Stimulated activated CD4-positive, alpha-beta T cell treated with anti-CD3 and anti-CD28 coated beads, Interleukin-2, amount 100 ng/mL, for 48 hours (primary cell): ENCODE measurements at regions not wholly inside any gene's neighbourhood (a gene's known extent, or its start where the extent isn't known, plus 50 kb on each side); places are given as distances from the start of the nearest gene placed in this dataset.
"Not testable (repeated sequence)": the region's sequence is repeated elsewhere in the genome, so short reads cannot be mapped to it uniquely, and the experiment has no call there.

Experiments
- DNase-seq, 2 donors: peaks; one replicate each; pipeline ENCODE4 v3.0.0-alpha.2; 2020

DNA sequence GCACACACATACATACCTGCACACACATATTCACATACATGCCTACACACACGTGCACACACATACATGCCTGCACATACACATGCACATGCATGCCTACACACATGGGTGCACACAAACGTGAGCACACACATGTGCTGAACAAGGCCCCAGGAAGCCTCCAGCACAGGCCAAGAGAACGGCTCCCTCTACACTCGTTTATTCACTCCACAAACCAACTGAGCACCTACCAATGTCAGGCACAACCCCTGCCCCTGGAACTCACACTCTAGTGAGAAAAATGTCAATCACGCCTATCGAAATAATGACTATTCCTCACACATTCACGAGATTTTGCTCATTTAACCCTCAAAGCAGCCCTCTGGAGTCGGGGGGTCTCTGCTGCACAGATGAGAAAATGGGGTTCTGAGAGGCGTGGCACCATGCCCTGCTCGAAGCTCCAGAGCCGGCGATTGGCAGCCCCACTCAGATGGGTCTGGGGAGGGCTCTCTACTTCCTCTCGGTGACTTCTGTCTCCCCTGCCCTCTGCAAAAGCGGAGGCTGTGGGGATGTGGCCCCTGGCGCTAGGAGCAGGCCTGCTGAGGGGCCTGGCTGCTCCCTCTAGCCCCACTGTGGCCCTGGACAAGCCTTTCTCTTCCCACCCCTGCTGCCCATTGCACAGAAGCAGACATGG, 90.2 kb upstream of the RUNX3 start:
- no peak for DNase-seq

DNA sequence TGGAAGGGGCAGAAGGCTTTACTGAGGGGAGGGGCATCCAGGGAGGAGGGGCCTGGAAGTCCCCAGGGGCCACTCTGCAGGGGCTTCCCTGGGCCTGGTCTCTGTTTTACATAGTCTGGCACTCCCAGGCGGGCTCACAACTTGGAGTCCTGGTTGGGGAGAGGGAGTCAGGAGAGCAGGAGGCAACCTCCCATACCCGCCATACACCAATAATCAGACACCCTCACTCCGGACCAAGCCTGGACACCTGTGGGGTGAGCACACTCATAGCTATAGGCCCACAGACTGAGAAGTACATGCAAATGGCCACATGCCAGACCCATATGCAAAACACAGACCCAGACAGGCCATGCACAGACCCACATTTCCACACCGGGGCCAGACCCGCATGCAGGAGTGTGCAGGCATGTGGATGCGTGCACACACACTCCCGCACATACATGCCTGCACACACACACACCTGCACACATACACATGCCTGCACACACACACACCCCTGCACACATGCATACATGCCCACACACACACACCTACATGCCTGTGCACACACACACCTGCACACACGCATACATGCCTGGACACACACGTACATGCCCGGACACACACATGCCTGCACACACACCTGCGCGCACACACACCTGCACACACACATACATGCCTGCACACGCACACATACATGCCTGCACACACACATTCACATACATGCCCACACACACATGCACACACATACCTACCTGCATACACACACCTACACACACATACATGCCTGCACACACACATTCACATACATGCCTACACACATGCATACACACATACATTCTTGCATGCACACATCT, 89.5 kb upstream of the RUNX3 start:
- no peak for DNase-seq

DNA sequence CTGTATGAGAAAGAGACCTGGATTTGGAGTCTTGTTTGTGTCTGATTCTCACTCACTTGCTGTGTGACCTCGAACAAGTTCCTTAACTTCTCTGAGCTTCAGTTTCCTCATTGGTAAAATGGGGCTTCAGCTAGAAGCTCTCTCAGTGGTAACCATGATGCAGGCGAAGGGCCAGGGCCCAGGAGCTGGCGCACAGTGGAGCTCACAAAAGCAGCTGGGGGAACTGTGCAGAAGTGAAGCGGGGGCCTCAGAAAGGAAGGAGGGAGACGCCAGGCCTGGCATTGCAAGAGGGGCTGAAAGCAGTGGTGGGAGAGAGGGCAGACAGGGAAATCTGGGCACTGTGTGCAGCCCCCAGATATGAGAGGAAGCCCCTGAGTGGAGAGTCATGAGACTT, 88.9 kb upstream of the RUNX3 start:
- DNase-seq: no peak

DNA sequence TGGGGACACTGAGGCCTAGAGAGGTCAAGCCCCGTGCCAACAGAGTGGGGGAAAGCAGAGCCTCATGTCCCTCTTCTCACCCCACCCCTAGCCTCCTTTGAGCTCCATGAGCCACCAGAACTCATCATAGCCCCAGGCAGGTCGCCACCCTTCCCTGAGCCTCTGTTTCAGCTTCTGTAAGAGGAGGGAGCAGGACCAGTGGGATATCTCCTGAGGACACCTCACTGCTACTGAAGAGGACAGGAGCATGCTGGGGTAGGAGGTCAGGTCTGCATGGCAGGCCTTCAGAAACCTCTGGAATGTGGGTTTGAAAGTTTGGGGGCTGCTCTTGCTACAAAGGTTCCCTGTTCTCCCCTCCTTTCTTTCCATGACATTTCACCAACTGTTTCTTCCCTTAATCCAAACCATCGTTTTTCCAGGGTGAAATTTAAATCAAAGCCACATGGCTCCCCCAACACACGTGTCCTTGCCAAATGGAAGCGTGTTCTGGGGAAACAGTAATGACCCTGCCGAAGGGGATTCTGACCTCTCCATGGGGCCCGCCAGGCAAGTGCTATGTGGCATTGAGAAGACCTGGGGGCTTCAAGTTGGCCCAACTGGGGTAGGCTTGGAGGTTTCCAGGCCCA, 88.1 kb upstream of the RUNX3 start:
- no peak for DNase-seq

DNA sequence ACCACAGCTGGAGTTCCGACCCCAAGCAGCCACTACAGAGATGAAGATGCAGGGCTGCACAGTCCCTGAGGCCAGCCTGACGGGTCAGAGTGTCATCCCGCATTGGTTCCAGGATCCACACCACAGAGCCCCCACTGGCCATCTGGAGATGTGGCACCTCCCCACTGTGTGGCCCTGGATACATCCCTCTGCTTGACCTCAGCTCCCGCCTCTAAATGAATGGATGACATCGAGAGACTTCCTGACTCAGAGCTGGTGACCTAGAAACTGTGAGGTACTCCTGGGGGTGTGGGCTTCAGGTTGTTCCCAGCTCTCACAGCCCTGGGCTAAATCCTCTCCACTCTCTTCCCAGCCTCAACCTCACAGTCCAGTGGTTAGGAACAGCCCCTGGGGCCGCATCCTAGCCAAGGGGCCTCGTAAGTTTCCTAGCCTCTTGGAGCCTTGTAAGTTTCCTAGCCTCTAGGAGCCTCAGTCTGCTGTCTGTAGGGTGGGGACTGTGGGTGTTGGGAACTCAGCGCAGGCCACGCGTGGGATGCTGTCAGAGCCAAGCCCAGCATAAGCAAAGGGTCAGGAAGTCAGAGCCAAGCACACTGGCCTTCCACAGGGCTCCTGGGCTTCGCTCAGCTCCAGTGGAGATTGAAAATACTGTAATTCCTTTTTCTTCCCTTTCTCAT, 87.5 kb upstream of the RUNX3 start:
- no peak for DNase-seq

DNA sequence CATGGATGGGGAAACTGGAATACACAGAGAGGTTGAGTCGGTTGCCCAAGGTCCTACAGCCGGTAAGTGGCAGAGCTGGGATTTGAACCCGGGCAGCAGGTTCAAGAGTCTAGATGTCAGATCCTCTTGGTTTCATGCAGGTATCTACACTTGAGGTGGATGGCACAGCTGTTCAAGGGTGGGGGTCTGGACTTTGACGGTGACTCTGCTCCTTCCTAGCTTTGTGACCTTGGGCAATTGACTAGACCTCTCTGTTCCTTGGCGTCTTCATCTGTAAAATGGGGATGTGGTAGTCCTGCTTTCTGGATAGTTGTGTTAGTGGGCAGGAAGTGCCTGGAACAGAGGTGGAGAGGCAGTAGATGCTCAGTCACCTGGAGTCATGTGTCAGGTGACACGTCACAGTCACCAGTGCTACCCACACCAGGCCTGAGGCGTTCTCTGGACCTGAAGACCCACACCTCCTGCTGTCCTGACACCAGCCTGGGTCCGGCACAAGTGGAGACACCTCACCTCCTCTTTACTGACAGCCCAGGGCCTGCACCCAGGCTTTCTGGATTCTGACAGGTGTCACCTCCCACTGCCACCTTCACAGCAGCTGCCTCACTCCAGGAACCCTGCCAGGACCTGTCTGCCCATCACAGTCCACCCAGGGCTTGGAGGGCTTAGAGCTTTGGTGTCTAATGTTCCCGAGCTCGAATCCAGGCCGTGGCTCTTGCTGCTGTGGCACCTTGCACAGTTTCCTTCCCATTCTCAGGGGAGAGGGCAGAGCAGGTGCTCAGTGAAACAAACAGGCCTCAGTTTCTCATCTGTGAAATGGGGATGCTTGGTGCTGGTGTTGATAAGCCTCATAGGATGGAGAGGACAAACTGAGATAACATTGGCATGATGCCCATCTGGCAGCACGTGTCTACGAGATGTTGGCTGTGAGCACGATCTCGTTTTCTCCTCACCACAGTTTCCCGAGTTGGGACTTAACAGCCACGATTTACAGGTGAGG, 83.2 kb upstream of the RUNX3 start:
- DNase-seq: no peak

DNA sequence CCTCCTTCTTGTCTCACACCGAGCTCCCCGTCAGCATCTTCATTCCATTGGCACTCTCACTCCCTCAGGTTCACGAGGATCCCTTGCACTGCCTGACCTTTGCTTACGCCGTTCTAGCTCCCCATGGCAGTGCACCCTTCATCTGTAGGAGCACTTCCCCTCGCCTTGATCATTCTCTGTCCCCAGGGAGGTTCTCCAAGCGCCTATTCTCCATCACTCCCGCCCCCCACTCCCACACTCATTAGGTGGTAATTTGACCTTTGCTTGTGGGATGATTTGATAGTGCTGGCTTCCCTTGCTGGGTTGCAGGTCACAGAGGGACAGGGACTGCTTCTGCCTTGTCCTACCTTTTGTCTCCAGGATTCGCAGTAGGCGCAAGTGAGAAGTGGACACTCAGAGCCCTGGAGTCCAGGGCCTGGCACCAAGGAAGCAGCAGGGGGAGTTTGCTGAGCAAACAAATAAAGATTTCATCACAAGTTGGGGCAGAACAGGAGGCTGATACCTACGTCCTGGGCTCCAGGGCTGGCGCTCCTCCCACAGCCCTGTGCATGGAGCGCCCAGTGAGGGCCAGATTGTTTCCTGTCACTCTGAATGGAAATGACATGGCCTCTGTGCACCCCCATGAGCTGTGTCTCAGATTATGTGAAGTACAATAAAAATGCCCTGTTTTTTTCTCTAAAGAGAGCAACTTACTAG, 82.0 kb upstream of the RUNX3 start:
- no peak for DNase-seq

DNA sequence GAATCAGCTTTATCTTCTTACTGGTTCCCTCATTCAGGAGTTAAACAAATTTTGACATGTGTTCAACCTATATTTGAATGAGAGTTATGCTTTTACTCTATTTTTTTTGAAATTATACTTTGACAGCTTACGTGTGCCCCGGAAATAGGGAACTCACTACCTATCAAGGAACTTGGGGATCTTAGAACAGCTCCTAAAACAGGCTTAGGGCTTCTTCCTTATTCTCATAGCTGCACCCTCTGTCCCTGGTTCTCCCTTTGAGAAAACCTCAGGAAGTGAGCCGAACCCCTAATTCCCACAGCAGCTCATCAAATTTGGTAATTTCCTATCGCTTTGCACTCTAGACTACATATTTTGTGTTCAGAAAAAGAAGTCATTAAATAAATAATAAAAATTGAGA, 81.2 kb upstream of the RUNX3 start:
- DNase-seq: no peak

DNA sequence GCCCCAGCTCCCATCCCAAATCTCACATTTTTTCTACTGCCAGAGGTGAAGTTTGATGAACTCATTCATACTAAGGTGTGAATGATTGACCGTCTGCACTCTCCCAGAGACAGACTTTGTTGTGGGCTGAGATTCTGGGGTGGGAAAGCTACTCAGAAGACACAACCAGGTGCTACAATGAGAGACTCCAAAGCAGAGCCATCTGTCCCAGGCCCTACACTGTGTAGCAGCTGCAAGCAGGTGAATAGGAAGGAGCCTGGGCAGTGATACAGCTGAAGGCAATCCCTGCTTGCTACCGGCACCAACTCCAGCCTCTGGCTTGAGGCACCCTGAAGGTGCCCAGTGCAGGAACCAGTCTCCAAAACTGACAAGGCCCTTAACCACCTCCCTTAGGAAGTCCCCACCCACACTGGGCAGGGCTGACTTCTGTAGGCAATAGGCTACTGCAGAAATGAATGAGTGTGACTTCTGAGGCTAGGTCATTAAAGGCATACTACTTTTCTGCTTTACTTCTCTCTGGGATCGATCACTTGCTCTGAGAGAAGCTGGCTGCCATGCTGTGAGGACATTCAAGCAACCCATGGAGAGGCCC, 79.7 kb upstream of the RUNX3 start:
- no peak for DNase-seq

DNA sequence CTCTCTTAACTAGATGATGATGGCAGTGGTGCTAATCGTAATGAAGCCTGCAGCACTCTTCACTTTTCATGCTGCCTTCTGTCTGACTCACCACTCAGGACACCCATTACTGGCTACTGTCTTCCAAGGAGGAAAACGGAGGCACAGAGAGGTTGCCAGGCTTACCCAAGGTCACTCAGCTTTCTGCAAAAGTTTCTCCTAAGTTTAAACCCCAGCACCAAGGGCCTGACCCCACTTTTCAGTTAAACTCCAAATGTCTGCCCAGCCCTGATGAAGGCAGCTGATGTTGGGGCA, 78.1 kb upstream of the RUNX3 start:
- DNase-seq: no peak

DNA sequence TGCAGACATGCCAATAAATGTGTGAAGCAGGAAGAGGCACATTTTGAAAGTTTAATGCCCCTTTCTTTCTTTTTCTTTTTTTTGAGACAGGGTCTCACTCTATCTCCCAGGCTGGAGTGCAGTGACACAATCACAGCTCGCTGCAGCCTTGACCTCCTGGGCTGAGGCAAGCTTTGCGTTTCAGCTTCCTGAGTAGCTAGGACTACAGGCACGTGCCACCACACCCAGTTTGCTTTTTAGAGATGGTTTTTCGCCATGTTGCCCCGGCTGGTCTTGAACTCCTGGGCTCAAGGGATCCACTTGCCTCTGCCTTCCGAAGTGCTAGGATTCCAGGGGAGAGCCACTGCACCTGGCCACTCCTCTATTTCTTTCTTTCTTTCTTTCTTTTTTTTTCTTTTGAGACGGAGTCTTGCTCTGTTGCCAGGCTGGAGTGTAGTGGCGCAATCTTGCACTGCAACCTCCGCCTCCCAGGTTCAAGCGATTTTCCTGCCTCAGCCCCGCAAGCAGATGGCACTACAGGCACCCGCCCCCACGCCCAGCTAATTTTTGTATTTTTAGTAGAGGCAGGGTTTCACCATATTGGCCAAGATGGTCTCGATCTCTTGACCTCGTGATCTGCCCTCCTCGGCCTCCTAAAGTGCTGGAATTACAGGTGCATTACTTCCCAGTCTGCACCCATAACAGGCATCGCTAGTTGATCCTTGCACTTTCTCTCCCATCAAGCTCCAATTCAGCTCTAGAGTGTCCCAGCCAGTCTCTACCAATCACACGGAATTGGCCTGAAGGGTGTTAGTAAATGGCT, 77.5 kb upstream of the RUNX3 start:
- not testable (repeated sequence) for DNase-seq

DNA sequence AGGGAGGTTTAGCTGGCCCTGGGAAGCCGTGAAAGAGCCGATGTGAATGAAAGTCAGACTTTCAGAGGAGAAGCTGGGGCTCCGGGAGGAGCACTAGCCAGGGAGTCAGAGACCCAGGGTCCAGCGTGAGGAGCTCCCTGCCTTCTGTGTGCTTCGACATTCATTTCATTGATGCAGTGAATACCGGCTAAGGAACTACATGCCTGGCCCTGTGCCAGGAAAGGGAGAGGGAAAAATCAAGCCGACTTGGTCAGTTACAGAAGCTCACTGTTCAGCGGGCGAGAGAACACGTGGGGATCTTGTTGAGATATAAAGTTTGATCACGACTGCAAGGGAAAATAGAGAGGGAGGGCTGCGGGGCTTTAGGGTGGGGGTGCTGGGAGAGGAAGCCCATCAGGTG, 76.7 kb upstream of the RUNX3 start:
- no peak for DNase-seq

DNA sequence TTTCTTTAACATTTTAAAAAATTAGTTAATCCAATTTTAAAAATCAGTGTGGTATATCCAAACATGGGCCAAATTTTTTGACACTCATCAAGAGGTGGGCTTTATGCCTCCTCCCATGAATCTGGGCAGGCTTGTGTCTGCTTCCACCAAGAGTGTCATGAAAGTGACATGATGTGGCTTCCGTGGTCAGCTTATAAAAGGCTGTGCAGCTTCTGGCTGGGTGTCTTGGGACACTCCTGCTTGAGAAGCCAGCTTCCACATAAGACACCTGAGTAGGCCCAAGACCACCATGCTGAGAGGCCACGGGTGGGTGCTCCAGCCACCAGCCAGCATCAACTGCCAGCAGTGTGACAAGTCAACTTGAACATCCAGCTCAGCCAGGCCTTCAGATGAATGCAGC, 74.3 kb upstream of the RUNX3 start:
- no peak for DNase-seq

DNA sequence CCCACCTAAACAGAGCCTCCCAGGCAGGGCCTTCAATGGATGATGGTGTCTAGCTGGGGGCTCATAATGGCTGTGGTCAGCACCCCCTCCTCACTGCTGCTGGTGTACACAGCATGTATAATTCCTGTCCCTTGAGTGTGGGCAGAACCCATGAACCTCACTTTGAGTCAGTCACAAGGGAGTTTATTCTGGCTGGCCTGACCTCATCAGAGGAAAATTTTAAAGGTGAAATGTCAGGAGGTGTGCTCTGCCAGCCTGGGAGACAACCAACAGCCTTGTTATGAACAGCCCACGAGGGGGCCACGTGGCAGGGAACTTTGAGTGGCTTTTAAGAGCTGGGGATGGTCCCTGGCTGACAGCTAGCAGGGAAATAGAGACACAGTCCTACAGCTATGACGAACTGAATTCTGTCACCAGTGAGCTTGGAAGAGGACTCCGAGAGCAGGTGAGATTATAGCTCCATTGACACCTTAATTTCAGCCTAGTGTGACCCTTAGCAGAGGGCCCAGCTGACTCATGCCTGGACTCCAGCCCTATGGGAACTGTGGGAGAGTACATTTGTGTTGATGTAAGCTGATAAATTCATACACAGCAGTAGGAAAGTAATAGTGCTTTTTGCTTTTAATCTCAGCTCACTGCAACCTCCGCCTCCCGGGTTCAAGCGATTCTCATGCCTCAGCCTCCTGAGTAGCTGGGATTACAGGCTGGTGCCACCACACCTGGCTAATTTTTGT, 73.5 kb upstream of the RUNX3 start:
- DNase-seq: no peak

DNA sequence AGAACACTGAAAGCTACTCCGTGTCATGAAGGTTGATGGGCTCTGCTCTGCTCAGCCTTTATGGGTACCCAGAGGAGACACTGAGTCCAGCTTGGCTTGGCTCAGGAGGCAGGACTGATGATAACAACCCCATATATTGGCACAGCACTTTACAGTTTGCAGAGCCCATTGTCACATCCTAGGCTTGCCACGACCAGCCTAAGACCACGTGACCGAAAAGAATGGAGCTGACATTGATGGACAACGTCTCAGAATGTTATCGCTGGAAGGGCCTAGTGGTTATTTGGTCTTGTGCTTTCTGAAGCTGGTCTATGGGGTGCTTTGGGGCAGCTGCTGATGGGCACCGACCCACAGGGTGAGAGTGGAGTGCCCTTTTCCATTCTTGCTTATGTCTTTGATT, 72.9 kb upstream of the RUNX3 start:
- no peak for DNase-seq

DNA sequence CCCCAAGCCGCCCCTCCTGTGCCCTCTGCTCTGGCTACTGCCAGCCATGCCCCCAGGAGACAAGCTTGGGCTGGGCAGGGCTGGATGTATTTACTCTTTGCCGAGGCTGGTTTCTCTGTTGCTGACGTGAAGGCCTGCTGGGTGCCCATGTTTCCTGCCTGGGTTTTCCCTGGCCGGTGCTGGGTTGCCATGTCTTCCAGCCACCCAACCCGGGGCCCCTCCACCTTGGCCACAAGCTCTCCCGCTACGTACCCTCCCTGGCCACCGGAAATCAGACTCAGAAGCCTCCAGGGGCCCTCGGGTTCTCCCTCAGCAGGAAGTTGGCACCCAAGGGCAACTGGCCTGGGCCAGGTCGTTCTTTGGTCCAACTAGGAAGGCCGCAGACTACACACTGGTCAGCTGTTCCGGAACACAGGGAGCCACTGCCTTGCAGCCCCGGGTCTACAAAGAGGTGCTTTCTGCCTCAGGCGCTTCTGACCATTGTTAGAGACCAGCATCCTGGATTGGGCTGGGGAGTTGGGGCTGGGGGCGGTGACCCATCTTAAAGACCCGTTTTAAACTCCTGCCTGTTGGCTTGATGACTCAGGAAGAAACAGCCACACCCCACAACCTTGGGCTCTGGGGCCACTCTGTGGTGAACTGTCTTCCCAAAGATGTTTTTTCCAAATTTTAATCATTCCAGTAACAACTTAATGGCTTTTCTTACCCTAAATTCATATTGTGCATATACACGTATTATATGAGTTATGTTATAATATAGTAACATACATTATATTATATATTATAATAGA, 71.2 kb upstream of the RUNX3 start:
- no peak for DNase-seq

DNA sequence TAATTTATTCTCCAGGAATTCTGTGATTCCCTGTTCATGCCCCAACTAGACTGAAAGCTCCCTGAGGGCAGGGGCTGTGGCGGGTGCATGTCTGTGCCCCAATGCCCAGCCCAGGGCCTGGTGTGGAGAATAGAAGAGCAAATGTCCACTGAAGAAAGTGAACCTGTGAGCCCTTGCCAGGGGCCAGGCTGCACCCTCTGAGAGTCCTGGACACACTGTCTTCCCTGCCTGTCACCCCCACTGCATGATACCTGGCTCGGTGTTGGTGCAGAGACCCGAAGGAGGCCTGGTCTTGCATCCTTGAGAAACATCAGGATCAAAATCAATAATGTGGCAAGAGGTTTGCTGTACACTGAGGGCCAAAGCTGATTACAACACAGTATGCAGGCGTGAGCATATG, 69.8 kb upstream of the RUNX3 start:
- DNase-seq: no peak

DNA sequence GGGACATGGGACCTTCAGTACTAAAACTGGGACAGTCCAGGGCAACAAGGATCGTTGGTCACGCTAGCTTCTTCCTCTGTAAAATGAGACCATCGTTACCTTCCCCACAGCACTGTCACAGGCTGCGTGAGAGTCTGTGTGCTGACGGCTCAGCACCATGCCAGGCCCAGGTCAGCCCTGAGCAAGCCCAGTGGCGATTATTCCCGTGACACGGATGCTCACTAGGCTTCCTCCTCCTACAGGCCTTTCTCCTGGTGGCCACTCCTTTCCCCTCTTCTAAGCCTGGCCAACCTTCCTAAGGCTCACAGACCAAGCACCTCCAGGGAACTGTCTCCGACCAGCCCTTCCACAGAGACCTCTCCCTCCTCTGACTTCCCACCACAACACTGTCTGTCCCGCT, 69.3 kb upstream of the RUNX3 start:
- DNase-seq: no peak
